Central memory CD8-positive, alpha-beta T cell (primary cell): ENCODE measurements at regions not wholly inside any gene's neighbourhood (a gene's known extent, or its start where the extent isn't known, plus 50 kb on each side); places are given as distances from the start of the nearest gene placed in this dataset.

Experiments
- ATAC-seq: fragments of 150-1000 bp; cut with Tn5 transposase; replicated peaks from 2 replicates; pipeline ENCODE4 v1.10.0; 2022; ENCODE audit warnings: mild to moderate bottlenecking, moderate FRiP score, moderate number of reproducible peaks; ENCODE audit not compliant: poor library complexity, severe bottlenecking; ENCODE audit errors: extremely low read depth
- DNase-seq, 2 donors: peaks; one replicate each; pipeline ENCODE4 v3.0.0; 2021; ENCODE audit warnings: low spot score in 2 of 2
- H3K27ac Mint-ChIP-seq: one replicate; pipeline ENCODE4 v1.8.0; 2022; ENCODE audit warnings: low read depth, mild to moderate bottlenecking, moderate library complexity, mixed read lengths
- H3K27me3 Mint-ChIP-seq: one replicate; pipeline ENCODE4 v1.8.0; 2022; ENCODE audit warnings: mixed read lengths
- H3K36me3 Mint-ChIP-seq: one replicate; pipeline ENCODE4 v1.8.0; 2022; ENCODE audit warnings: mild to moderate bottlenecking, moderate library complexity, mixed read lengths; ENCODE audit not compliant: insufficient read depth
- H3K4me1 Mint-ChIP-seq: one replicate; pipeline ENCODE4 v1.8.0; 2022; ENCODE audit warnings: mixed read lengths
- H3K4me3 Mint-ChIP-seq: one replicate; pipeline ENCODE4 v1.8.0; 2022; ENCODE audit warnings: mild to moderate bottlenecking, moderate library complexity, mixed read lengths
- H3K9me3 Mint-ChIP-seq: one replicate; pipeline ENCODE4 v1.8.0; 2022; ENCODE audit warnings: mixed read lengths

GRCh38 chr2:118473846-118474540 lies 373.5 kb downstream of the EN1 start:
- Mint-ChIP-seq H3K27ac (no peak overlapping the region), H3K36me3 (no peaks in the 10 kb centered on the region), H3K4me1 (no peaks in the 10 kb centered on the region), H3K27me3 (no peaks in the 10 kb centered on the region), H3K9me3 (no peaks in the 10 kb centered on the region), H3K4me3 (no peak overlapping the region)
- ATAC-seq = no peak
- no peak for DNase-seq

DNA sequence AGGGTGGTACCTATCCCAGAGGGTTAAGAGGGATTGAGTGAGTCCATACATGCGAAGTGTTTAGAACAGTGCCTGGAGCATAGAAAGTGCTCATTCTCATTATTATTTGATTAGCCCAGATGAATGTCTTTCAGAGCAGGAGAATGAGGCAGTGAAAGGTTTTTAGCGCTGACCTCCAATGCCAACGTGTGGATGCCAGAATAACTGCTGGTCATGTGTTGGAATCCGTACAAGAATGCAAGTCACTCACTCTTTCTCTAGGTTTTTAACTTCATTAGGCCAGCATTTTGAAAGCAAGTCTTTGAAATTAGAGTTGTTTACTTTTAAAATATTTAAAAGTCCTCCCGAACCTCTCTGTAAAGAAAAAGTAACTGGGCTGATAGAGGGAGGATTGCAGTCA lies 374.2 kb downstream of the EN1 start:
- H3K9me3 Mint-ChIP-seq = no peaks in the 10 kb centered on the region
- H3K36me3 Mint-ChIP-seq = no peaks in the 10 kb centered on the region
- H3K4me1 Mint-ChIP-seq = no peaks in the 10 kb centered on the region

DNA sequence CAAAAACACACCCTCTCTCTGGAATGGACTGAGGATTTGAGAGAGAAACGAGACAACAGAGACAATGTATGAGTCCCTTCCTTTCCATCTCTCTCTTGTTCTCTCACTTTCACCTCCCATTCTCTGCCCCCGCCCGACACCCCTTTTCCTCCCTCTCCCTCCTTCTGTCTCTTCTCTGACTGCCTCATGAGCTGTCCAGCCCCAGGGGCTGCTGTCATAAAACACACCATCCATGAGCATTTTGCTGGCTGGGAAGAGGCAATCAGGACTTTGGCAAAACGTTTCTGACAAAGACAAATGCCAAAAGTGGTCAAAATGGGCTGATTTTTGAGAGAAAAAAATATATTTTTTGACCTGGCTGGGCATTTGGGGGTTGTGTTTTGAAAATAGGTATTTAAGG lies 377.2 kb downstream of the EN1 start:
- peaks cover 2% of the 10 kb centered on the region for H3K36me3 Mint-ChIP-seq
- ATAC-seq (no peak), DNase-seq (no peak)
- H3K27ac Mint-ChIP-seq = no peak overlapping the region
- no peaks in the 10 kb centered on the region for H3K27me3 Mint-ChIP-seq
- H3K4me1 Mint-ChIP-seq = no peaks in the 10 kb centered on the region
- no peak overlapping the region for H3K4me3 Mint-ChIP-seq
- no peaks in the 10 kb centered on the region for H3K9me3 Mint-ChIP-seq

More for the DNA sequence above, 374.2 kb downstream of the EN1 start:
- H3K4me3 Mint-ChIP-seq = no peak overlapping the region
- H3K27me3 Mint-ChIP-seq = no peaks in the 10 kb centered on the region
- ATAC-seq = no peak
- no peak for DNase-seq
- no peak overlapping the region for H3K27ac Mint-ChIP-seq

DNA sequence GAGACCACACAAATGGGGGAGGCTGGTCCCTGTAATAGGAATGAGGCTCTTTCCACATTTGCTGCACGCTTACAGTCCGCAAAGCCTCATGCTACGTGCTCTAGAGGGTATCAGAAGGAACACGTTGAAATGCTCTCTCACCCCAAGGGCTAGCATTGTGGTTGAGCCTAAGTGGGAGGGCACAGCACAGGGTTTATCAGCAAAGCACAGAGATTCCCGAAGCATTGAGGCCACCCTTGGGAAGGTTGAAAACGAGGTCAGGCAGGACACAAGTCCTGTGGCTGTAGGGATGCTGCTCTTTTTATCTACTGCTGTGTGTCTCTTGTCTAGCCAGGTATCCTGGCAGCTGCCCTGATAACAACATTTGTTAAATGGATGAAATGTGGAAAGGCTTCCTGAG lies 378.3 kb downstream of the EN1 start:
- ATAC-seq = no peak

GRCh38 chr2:118464546-118465265 lies 376.4 kb downstream of the INSIG2 start:
- H3K36me3 Mint-ChIP-seq = peaks cover 2% of the 10 kb centered on the region
- no peak overlapping the region for H3K4me3 Mint-ChIP-seq
- DNase-seq (no peak), ATAC-seq (no peak)
- H3K9me3 Mint-ChIP-seq = no peaks in the 10 kb centered on the region
- H3K4me1 Mint-ChIP-seq = no peaks in the 10 kb centered on the region
- no peak overlapping the region for H3K27ac Mint-ChIP-seq
- H3K27me3 Mint-ChIP-seq = no peaks in the 10 kb centered on the region

More for the DNA sequence above, 378.3 kb downstream of the EN1 start:
- no peaks in the 10 kb centered on the region for H3K4me1 Mint-ChIP-seq
- H3K4me3 Mint-ChIP-seq = no peak overlapping the region
- H3K36me3 Mint-ChIP-seq = peaks cover 2% of the 10 kb centered on the region
- no peak overlapping the region for H3K27ac Mint-ChIP-seq
- H3K9me3 Mint-ChIP-seq = no peaks in the 10 kb centered on the region
- H3K27me3 Mint-ChIP-seq = no peaks in the 10 kb centered on the region
- no peak for DNase-seq

DNA sequence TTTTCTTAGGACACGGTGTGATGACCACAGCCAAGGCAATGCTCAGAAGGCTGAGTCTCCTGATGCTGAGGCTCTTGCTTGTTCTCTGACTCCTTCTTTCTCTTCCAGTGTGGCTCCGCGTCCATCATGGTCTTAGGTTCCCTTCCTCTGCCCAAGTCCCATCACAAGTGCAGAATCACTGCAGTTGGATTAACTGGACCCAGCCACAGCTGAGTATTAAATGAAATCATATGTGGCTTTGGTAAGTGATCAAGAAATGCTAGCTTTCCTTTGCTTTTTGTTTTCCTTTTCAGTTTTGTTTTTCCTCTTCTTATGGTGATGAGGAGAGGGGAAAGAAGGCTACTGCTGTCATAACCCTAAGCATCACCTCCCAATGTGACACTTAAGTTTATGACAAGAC lies 375.8 kb downstream of the INSIG2 start:
- no peaks in the 10 kb centered on the region for H3K4me1 Mint-ChIP-seq
- H3K4me3 Mint-ChIP-seq = no peak overlapping the region

GRCh38 chr2:118460425-118460824 lies 372.2 kb downstream of the INSIG2 start:
- Mint-ChIP-seq H3K27me3 (peaks cover 18% of the 10 kb centered on the region), H3K9me3 (no peaks in the 10 kb centered on the region)

More for the DNA sequence above, 375.8 kb downstream of the INSIG2 start:
- DNase-seq (no peak), ATAC-seq (no peak)
- no peak overlapping the region for H3K27ac Mint-ChIP-seq
- H3K9me3 Mint-ChIP-seq = no peaks in the 10 kb centered on the region
- H3K27me3 Mint-ChIP-seq = no peaks in the 10 kb centered on the region
- peaks cover 2% of the 10 kb centered on the region for H3K36me3 Mint-ChIP-seq

GRCh38 chr2:118459426-118459825 lies 371.2 kb downstream of the INSIG2 start:
- Mint-ChIP-seq H3K27ac (no peak overlapping the region), H3K9me3 (no peaks in the 10 kb centered on the region), H3K27me3 (peaks cover 24% of the 10 kb centered on the region), H3K36me3 (no peaks in the 10 kb centered on the region), H3K4me1 (no peaks in the 10 kb centered on the region), H3K4me3 (no peak overlapping the region)
- ATAC-seq (no peak), DNase-seq (no peak)

More at GRCh38 chr2:118460425-118460824, 372.2 kb downstream of the INSIG2 start:
- Mint-ChIP-seq H3K4me1 (no peaks in the 10 kb centered on the region), H3K4me3 (no peak overlapping the region), H3K27ac (no peak overlapping the region), H3K36me3 (no peaks in the 10 kb centered on the region)
- no peak for DNase-seq
- ATAC-seq = no peak

GRCh38 chr2:118457951-118458350 lies 369.7 kb downstream of the INSIG2 start:
- Mint-ChIP-seq H3K4me3 (no peak overlapping the region), H3K4me1 (no peaks in the 10 kb centered on the region), H3K36me3 (no peaks in the 10 kb centered on the region), H3K27ac (no peak overlapping the region), H3K27me3 (peaks cover 31% of the 10 kb centered on the region), H3K9me3 (no peaks in the 10 kb centered on the region)
- DNase-seq (no peak), ATAC-seq (no peak)

DNA sequence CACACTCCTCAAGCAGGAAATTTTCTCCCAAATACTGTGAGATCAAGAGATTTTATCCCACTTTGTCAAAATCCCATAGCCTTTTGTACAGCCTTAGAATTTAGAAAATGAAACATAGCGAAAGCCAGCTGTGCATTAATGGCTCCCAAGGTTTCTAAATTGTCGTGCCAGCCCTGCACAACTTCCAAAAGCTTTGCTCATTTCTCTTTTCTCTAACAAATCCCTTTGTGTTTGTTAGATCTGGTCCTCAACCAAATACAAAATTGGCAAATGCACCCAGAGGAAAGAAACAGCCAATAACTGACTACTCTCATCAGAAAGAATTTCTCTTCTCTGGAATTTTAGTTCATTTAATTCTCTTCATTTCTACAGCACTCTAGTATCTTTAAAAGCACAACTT lies 361.1 kb downstream of the INSIG2 start:
- Mint-ChIP-seq H3K9me3 (no peaks in the 10 kb centered on the region), H3K4me1 (no peaks in the 10 kb centered on the region), H3K27ac (no peak overlapping the region), H3K4me3 (no peak overlapping the region), H3K36me3 (no peaks in the 10 kb centered on the region), H3K27me3 (peaks cover 7% of the 10 kb centered on the region)
- ATAC-seq (no peak), DNase-seq (no peak)

GRCh38 chr2:118443596-118443995 lies 355.3 kb downstream of the INSIG2 start:
- no peaks in the 10 kb centered on the region for H3K4me1 Mint-ChIP-seq
- H3K36me3 Mint-ChIP-seq = no peaks in the 10 kb centered on the region
- ATAC-seq (no peak), DNase-seq (no peak)
- no peak overlapping the region for H3K4me3 Mint-ChIP-seq
- H3K27me3 Mint-ChIP-seq = no peaks in the 10 kb centered on the region
- H3K9me3 Mint-ChIP-seq = no peaks in the 10 kb centered on the region
- H3K27ac Mint-ChIP-seq = no peak overlapping the region

GRCh38 chr2:118442996-118443553 lies 354.8 kb downstream of the INSIG2 start:
- H3K9me3 Mint-ChIP-seq = no peaks in the 10 kb centered on the region
- no peaks in the 10 kb centered on the region for H3K4me1 Mint-ChIP-seq
- no peaks in the 10 kb centered on the region for H3K27me3 Mint-ChIP-seq
- no peak overlapping the region for H3K27ac Mint-ChIP-seq
- DNase-seq (no peak), ATAC-seq (no peak)
- H3K4me3 Mint-ChIP-seq = no peak overlapping the region
- H3K36me3 Mint-ChIP-seq = no peaks in the 10 kb centered on the region

DNA sequence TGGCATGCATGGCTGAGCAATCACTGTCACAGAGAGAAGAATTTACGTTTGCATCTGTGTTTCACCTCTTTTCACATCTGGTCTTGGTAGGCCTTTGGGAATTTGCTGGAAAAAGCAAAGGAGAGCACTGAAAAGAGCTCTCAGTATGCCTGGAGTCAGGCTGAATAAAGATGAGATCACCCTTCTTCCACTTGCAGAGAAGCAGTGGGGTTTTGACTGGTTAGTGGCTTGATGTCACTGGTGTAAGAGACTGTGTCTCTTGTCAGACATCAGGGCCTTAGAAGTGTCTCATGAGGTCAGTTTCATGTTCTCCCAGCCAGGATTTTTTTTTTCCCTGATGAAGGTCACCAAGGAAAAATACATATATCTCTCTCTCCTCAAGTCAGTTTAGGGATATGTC lies 353.8 kb downstream of the INSIG2 start:
- H3K36me3 Mint-ChIP-seq = no peaks in the 10 kb centered on the region
- no peaks in the 10 kb centered on the region for H3K4me1 Mint-ChIP-seq
- H3K4me3 Mint-ChIP-seq = no peak overlapping the region
- no peaks in the 10 kb centered on the region for H3K9me3 Mint-ChIP-seq
- no peaks in the 10 kb centered on the region for H3K27me3 Mint-ChIP-seq
- no peak overlapping the region for H3K27ac Mint-ChIP-seq
- ATAC-seq (no peak), DNase-seq (no peak)
